ENCODE measurements at regions not wholly inside any gene's neighbourhood (a gene's known extent, or its start where the extent isn't known, plus 50 kb on each side); places are given as distances from the start of the nearest gene placed in this dataset.

- TF ChIP-seq CTCF (IDR thresholded peaks at IDR 0.05) (no peak), POLR2A (IDR thresholded peaks at IDR 0.05) (no peak)
Measured at GRCh38 chr3:107942951-107943749, 147.7 kb downstream of the CD47 start.
